ENCODE measurements at regions not wholly inside any gene's neighbourhood (a gene's known extent, or its start where the extent isn't known, plus 50 kb on each side); places are given as distances from the start of the nearest gene placed in this dataset.

- POLR2A ChIA-PET = no interaction called here
- H3K36me3 Mint-ChIP-seq (ENCODE audit: low read depth) = no peaks in the 10 kb centered on the region
- CTCF ChIA-PET = no interaction called here
- intact Hi-C loops (cut with micrococcal nuclease) = no loop called here
- no peak overlapping the region for H3K27ac Mint-ChIP-seq
- peaks cover 4% of the 10 kb centered on the region for H3K27me3 Mint-ChIP-seq
- no peak for DNase-seq
- H3K4me3 Mint-ChIP-seq = no peak overlapping the region
- no peaks in the 10 kb centered on the region for H3K4me1 Mint-ChIP-seq
- H3K9me3 Mint-ChIP-seq = no peaks in the 10 kb centered on the region
- no peak for TF ChIP-seq CTCF (IDR thresholded peaks at IDR 0.05)
- no peak for ATAC-seq (ENCODE audit: low read depth)
Observed at GRCh38 chr18:73859837-73860397, 287.7 kb downstream of the FBXO15 start.

DNA sequence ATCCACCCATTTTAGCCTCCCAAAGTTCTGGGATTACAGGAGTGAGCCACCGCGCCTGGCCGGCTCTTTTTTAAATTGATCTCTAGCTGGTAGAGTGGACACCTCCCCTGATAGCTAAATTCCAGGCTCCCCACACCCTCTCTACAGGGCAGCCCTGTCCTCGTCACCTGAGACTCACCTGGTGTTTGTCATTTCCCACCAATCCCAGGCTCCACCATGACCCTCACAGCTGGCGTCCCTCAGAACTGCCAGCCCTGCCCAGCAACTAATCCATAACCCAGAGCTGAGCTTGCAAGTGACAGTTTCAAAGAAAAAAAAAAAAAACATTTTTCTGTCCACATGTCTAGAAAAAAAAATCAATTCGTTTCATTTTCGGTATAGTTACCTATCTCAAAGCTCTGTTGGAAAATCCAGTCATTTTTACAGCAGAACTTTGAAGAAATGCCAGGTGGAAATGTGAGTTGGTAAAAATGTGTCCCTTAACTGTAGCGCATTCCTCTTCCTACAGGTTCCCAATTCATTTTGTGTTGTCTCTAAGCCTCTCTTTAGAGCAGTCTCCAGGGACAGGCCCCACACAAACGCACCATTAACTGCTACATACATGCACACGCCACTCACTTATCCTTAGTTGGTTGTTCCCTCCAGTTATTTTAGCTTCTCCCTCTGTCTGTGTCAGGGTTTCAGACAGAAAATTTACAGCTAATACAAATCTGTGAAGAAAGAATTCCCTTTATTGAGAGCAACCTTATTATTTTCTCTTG, 294.7 kb downstream of the FBXO15 start:
- Mint-ChIP-seq H3K9me3 (no peaks in the 10 kb centered on the region), H3K27me3 (no peaks in the 10 kb centered on the region), H3K36me3 (ENCODE audit: low read depth) (no peaks in the 10 kb centered on the region), H3K4me3 (no peak overlapping the region), H3K4me1 (no peaks in the 10 kb centered on the region), H3K27ac (no peak overlapping the region)
- POLR2A ChIA-PET = no interaction called here
- no peak for ATAC-seq (ENCODE audit: low read depth)
- CTCF ChIA-PET = no interaction called here
- no peak for TF ChIP-seq CTCF (IDR thresholded peaks at IDR 0.05)
- intact Hi-C loops (cut with micrococcal nuclease) = no loop called here
- DNase-seq = no peak

DNA sequence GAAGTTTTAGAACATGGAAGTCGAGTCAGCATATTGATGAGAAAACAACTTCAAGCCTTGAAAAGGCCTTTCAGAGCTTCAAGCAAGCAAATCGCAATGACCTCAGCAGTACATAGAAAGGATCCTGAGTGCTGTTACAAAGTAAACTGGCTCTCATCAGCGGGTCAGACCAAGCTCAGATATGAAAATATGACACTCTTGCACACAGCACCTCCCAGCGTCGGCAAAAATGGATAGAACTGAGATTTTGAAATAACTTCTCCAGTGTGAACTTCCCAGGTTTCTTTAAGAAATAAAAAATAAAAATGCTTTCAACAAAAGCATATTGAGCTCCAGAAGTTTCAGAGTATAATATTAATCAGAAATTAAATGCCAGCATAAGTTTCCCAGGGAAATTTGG, 296.9 kb downstream of the FBXO15 start:
- H3K36me3 Mint-ChIP-seq (ENCODE audit: low read depth) = no peaks in the 10 kb centered on the region
- no peak overlapping the region for H3K4me3 Mint-ChIP-seq
- intact Hi-C loops (cut with micrococcal nuclease) = no loop called here
- no peak overlapping the region for H3K27ac Mint-ChIP-seq
- ChIA-PET CTCF (interaction anchor here (1.3 kb wide), 1 partner anchor 8 kb away, joined by 5 read pairs; no protein-coding TSS in a partner anchor), POLR2A (no interaction called here)
- DNase-seq (no peak), ATAC-seq (ENCODE audit: low read depth) (no peak)
- H3K4me1 Mint-ChIP-seq = no peaks in the 10 kb centered on the region
- no peaks in the 10 kb centered on the region for H3K27me3 Mint-ChIP-seq
- no peaks in the 10 kb centered on the region for H3K9me3 Mint-ChIP-seq
- TF ChIP-seq CTCF (IDR thresholded peaks at IDR 0.05) = no peak

DNA sequence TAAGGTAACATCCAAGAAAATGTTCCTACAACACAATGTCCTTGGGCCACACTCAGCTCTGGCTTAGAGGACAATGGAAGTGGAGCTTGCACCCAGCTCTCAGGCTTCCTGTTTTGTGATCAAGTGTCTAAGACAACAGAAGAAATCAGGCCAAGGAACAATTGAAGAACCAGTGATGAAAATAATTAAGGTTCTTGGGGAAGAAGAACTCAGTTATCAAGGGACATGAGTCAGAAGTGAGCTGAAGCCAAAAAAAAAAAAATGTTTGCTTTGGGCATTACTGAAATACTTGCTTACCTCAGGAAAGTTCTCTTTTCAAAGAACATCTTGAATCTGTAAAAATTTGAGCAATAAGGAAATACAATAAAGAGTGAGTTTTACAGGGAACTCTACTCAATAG, 299.0 kb downstream of the FBXO15 start:
- no peaks in the 10 kb centered on the region for H3K9me3 Mint-ChIP-seq
- DNase-seq (no peak), ATAC-seq (ENCODE audit: low read depth) (no peak)
- CTCF ChIA-PET = no interaction called here
- POLR2A ChIA-PET = no interaction called here
- H3K36me3 Mint-ChIP-seq (ENCODE audit: low read depth) = no peaks in the 10 kb centered on the region
- no peak overlapping the region for H3K27ac Mint-ChIP-seq
- no peak overlapping the region for H3K4me3 Mint-ChIP-seq
- no peak for TF ChIP-seq CTCF (IDR thresholded peaks at IDR 0.05)
- intact Hi-C loops (cut with micrococcal nuclease) = no loop called here
- H3K4me1 Mint-ChIP-seq = no peaks in the 10 kb centered on the region
- no peaks in the 10 kb centered on the region for H3K27me3 Mint-ChIP-seq

- Mint-ChIP-seq H3K27ac (no peak overlapping the region), H3K4me3 (no peak overlapping the region), H3K36me3 (ENCODE audit: low read depth) (no peaks in the 10 kb centered on the region), H3K4me1 (peaks cover 3% of the 10 kb centered on the region), H3K27me3 (no peaks in the 10 kb centered on the region), H3K9me3 (no peaks in the 10 kb centered on the region)
- intact Hi-C loops (cut with micrococcal nuclease) = loop anchor here (1.0 to 5.0 kb wide), 3 partner anchors 499 to 1190 kb away; no protein-coding TSS in a partner anchor
- no peak for TF ChIP-seq CTCF (IDR thresholded peaks at IDR 0.05)
- ChIA-PET POLR2A (no interaction called here), CTCF (interaction anchor here (1.1 to 2.2 kb wide), 4 partner anchors 34 to 1082 kb away, joined by 3 to 14 read pairs (median 4); no protein-coding TSS in a partner anchor)
- ATAC-seq (ENCODE audit: low read depth) (no peak), DNase-seq (no peak)
Observed at GRCh38 chr18:73843455-73843854, 304.2 kb downstream of the FBXO15 start.
